ENCODE measurements at regions not wholly inside any gene's neighbourhood (a gene's known extent, or its start where the extent isn't known, plus 50 kb on each side); places are given as distances from the start of the nearest gene placed in this dataset.
A peak's percentile ranks its signal among the peaks of the same experiment; 100 is the strongest.

- H3K9me3 ChIP-seq (ENCODE audit: control insufficient read depth, insufficient read depth, low read length): peaks cover 2% of the 10 kb centered on the region
- H3K27ac ChIP-seq (ENCODE audit: low read depth, low read length): no peak overlapping the region
- no peak overlapping the region for H3K4me3 ChIP-seq (ENCODE audit: low read depth, low read length)
- no peak for DNase-seq (ENCODE audit: low read depth in 4 of 6, low spot score in 6 of 6)
- H3K4me1 ChIP-seq (ENCODE audit: control insufficient read depth, insufficient read depth, low read length): no peaks in the 10 kb centered on the region
- no peaks in the 10 kb centered on the region for H3K27me3 ChIP-seq (ENCODE audit: control insufficient read depth, insufficient read depth, low read length)
- no CpG with 5 or more reads among the region's 3 CpGs for WGBS (ENCODE audit: insufficient coverage)
- H3K36me3 ChIP-seq (ENCODE audit: control insufficient read depth, insufficient read depth, low read length): no peaks in the 10 kb centered on the region
Observed at GRCh38 chr7:131898418-131898817, 342.0 kb upstream of the PODXL start.

GRCh38 chr7:131897790-131898165 lies 341.4 kb upstream of the PODXL start:
- no peak overlapping the region for H3K27ac ChIP-seq (ENCODE audit: low read depth, low read length)
- no peaks in the 10 kb centered on the region for H3K4me1 ChIP-seq (ENCODE audit: control insufficient read depth, insufficient read depth, low read length)
- H3K36me3 ChIP-seq (ENCODE audit: control insufficient read depth, insufficient read depth, low read length): no peaks in the 10 kb centered on the region
- WGBS (ENCODE audit: insufficient coverage): 83% methylated on average over 1 of the region's 2 CpGs
- no peak for DNase-seq (ENCODE audit: low read depth in 4 of 6, low spot score in 6 of 6)
- H3K4me3 ChIP-seq (ENCODE audit: low read depth, low read length): no peak overlapping the region
- H3K9me3 ChIP-seq (ENCODE audit: control insufficient read depth, insufficient read depth, low read length): no peaks in the 10 kb centered on the region
- H3K27me3 ChIP-seq (ENCODE audit: control insufficient read depth, insufficient read depth, low read length): no peaks in the 10 kb centered on the region

GRCh38 chr7:131897016-131897789 lies 340.8 kb upstream of the PODXL start:
- H3K27ac ChIP-seq (ENCODE audit: low read depth, low read length): no peak overlapping the region
- WGBS (ENCODE audit: insufficient coverage): 53% methylated on average over 4 of the region's 6 CpGs
- H3K36me3 ChIP-seq (ENCODE audit: control insufficient read depth, insufficient read depth, low read length): no peaks in the 10 kb centered on the region
- no peaks in the 10 kb centered on the region for H3K9me3 ChIP-seq (ENCODE audit: control insufficient read depth, insufficient read depth, low read length)
- no peaks in the 10 kb centered on the region for H3K4me1 ChIP-seq (ENCODE audit: control insufficient read depth, insufficient read depth, low read length)
- H3K27me3 ChIP-seq (ENCODE audit: control insufficient read depth, insufficient read depth, low read length): no peaks in the 10 kb centered on the region
- DNase-seq (ENCODE audit: low read depth in 4 of 6, low spot score in 6 of 6): peak in 2 of 6 donors; percentile 41 to 68
- H3K4me3 ChIP-seq (ENCODE audit: low read depth, low read length): no peak overlapping the region

GRCh38 chr7:131896165-131896863 lies 339.9 kb upstream of the PODXL start:
- no peak overlapping the region for H3K4me3 ChIP-seq (ENCODE audit: low read depth, low read length)
- peak in 1 of 6 donors; percentile 61 for DNase-seq (ENCODE audit: low read depth in 4 of 6, low spot score in 6 of 6)
- H3K27ac ChIP-seq (ENCODE audit: low read depth, low read length): no peak overlapping the region
- no peaks in the 10 kb centered on the region for H3K9me3 ChIP-seq (ENCODE audit: control insufficient read depth, insufficient read depth, low read length)
- no peaks in the 10 kb centered on the region for H3K4me1 ChIP-seq (ENCODE audit: control insufficient read depth, insufficient read depth, low read length)
- no peaks in the 10 kb centered on the region for H3K36me3 ChIP-seq (ENCODE audit: control insufficient read depth, insufficient read depth, low read length)
- no peaks in the 10 kb centered on the region for H3K27me3 ChIP-seq (ENCODE audit: control insufficient read depth, insufficient read depth, low read length)
- WGBS (ENCODE audit: insufficient coverage): 40% methylated on average over 5 of the region's 7 CpGs

GRCh38 chr7:131895541-131896164 lies 339.2 kb upstream of the PODXL start:
- H3K27ac ChIP-seq (ENCODE audit: low read depth, low read length): no peak overlapping the region

GRCh38 chr7:131893631-131894340 lies 337.4 kb upstream of the PODXL start:
- Histone ChIP-seq H3K9me3 (ENCODE audit: control insufficient read depth, insufficient read depth, low read length) (no peaks in the 10 kb centered on the region), H3K36me3 (ENCODE audit: control insufficient read depth, insufficient read depth, low read length) (no peaks in the 10 kb centered on the region), H3K4me1 (ENCODE audit: control insufficient read depth, insufficient read depth, low read length) (peaks cover 11% of the 10 kb centered on the region), H3K27ac (ENCODE audit: low read depth, low read length) (no peak overlapping the region), H3K4me3 (ENCODE audit: low read depth, low read length) (no peak overlapping the region), H3K27me3 (ENCODE audit: control insufficient read depth, insufficient read depth, low read length) (no peaks in the 10 kb centered on the region)
- DNase-seq (ENCODE audit: low read depth in 4 of 6, low spot score in 6 of 6): no peak
- WGBS (ENCODE audit: insufficient coverage): 86% methylated on average over 1 of the region's 1 CpG

More at GRCh38 chr7:131895541-131896164, 339.2 kb upstream of the PODXL start:
- H3K9me3 ChIP-seq (ENCODE audit: control insufficient read depth, insufficient read depth, low read length): no peaks in the 10 kb centered on the region
- 80% methylated on average over 1 of the region's 2 CpGs for WGBS (ENCODE audit: insufficient coverage)
- H3K4me3 ChIP-seq (ENCODE audit: low read depth, low read length): no peak overlapping the region
- peaks cover 1% of the 10 kb centered on the region for H3K4me1 ChIP-seq (ENCODE audit: control insufficient read depth, insufficient read depth, low read length)
- no peaks in the 10 kb centered on the region for H3K36me3 ChIP-seq (ENCODE audit: control insufficient read depth, insufficient read depth, low read length)
- H3K27me3 ChIP-seq (ENCODE audit: control insufficient read depth, insufficient read depth, low read length): no peaks in the 10 kb centered on the region
- DNase-seq (ENCODE audit: low read depth in 4 of 6, low spot score in 6 of 6): no peak

- Histone ChIP-seq H3K27me3 (ENCODE audit: control insufficient read depth, insufficient read depth, low read length) (no peaks in the 10 kb centered on the region), H3K4me3 (ENCODE audit: low read depth, low read length) (no peak overlapping the region), H3K4me1 (ENCODE audit: control insufficient read depth, insufficient read depth, low read length) (peaks cover 11% of the 10 kb centered on the region), H3K36me3 (ENCODE audit: control insufficient read depth, insufficient read depth, low read length) (no peaks in the 10 kb centered on the region), H3K27ac (ENCODE audit: low read depth, low read length) (peak overlapping the region; percentile 4), H3K9me3 (ENCODE audit: control insufficient read depth, insufficient read depth, low read length) (peaks cover 4% of the 10 kb centered on the region)
- 0% methylated on average over 1 of the region's 6 CpGs for WGBS (ENCODE audit: insufficient coverage)
- peak; percentile 29 to 94 (median 71) for DNase-seq (ENCODE audit: low read depth in 4 of 6, low spot score in 6 of 6)
Observed at GRCh38 chr7:131890176-131890575, 333.7 kb upstream of the PODXL start.

- no peaks in the 10 kb centered on the region for H3K27me3 ChIP-seq (ENCODE audit: control insufficient read depth, insufficient read depth, low read length)
- peak overlapping the region; percentile 4 for H3K27ac ChIP-seq (ENCODE audit: low read depth, low read length)
- H3K9me3 ChIP-seq (ENCODE audit: control insufficient read depth, insufficient read depth, low read length): peaks cover 4% of the 10 kb centered on the region
- H3K4me3 ChIP-seq (ENCODE audit: low read depth, low read length): no peak overlapping the region
- H3K36me3 ChIP-seq (ENCODE audit: control insufficient read depth, insufficient read depth, low read length): no peaks in the 10 kb centered on the region
- peak in 2 of 6 donors; percentile 26 to 28 for DNase-seq (ENCODE audit: low read depth in 4 of 6, low spot score in 6 of 6)
- 54% methylated on average over 2 of the region's 4 CpGs for WGBS (ENCODE audit: insufficient coverage)
- peaks cover 11% of the 10 kb centered on the region for H3K4me1 ChIP-seq (ENCODE audit: control insufficient read depth, insufficient read depth, low read length)
Observed at GRCh38 chr7:131889572-131890150, 333.2 kb upstream of the PODXL start.

GRCh38 chr7:131883769-131884168 lies 327.3 kb upstream of the PODXL start:
- Histone ChIP-seq H3K27ac (ENCODE audit: low read depth, low read length) (no peak overlapping the region), H3K27me3 (ENCODE audit: control insufficient read depth, insufficient read depth, low read length) (no peaks in the 10 kb centered on the region), H3K9me3 (ENCODE audit: control insufficient read depth, insufficient read depth, low read length) (peaks cover 4% of the 10 kb centered on the region), H3K4me1 (ENCODE audit: control insufficient read depth, insufficient read depth, low read length) (no peaks in the 10 kb centered on the region), H3K36me3 (ENCODE audit: control insufficient read depth, insufficient read depth, low read length) (no peaks in the 10 kb centered on the region), H3K4me3 (ENCODE audit: low read depth, low read length) (no peak overlapping the region)
- no peak for DNase-seq (ENCODE audit: low read depth in 4 of 6, low spot score in 6 of 6)
- 94% methylated on average over 2 of the region's 2 CpGs for WGBS (ENCODE audit: insufficient coverage)

Measured in spinal cord (tissue), 9 donors.